HG03066 (cell line): ENCODE measurements at regions not wholly inside any gene's neighbourhood (a gene's known extent, or its start where the extent isn't known, plus 50 kb on each side); places are given as distances from the start of the nearest gene placed in this dataset.
"Not testable (repeated sequence)": the region's sequence is repeated elsewhere in the genome, so short reads cannot be mapped to it uniquely, and the experiment has no call there.

Experiments used
- ATAC-seq: cut with Tn5 transposase; IDR thresholded peaks from one replicate; pipeline ENCODE4 v1.9.1; 2021; ENCODE audit warnings: low read depth; ENCODE audit not compliant: unreplicated experiment

GRCh38 chr1:47679826-47680225 is 242.0 kb downstream of the FOXD2 start:
- ATAC-seq, result no peak

- no peak for ATAC-seq
These were observed 243.1 kb downstream of the FOXD2 start for GRCh38 chr1:47680815-47681475.

- no peak for ATAC-seq
These were observed 243.9 kb downstream of the FOXD2 start for GRCh38 chr1:47681735-47682134.

DNA sequence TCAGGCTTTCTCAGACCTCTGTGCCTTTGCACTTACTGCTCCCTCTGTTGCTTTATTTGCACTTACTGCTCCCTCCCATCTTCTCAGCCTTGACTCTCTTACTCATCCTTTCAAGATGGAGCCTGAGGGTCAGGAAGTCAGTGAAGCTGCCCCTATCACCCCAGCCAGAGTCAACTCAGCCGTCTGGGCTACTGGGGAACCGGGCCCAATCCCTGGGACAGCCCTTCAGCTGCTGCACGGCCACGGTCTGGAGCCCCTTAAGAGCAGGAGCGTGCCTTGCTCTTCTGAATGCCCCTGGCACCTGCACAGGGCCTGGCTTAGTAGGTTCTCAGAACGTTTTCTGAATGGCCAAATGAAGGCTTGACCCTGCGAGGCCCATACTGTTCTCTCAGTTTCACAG is 244.4 kb downstream of the FOXD2 start:
- ATAC-seq, result no peak

DNA sequence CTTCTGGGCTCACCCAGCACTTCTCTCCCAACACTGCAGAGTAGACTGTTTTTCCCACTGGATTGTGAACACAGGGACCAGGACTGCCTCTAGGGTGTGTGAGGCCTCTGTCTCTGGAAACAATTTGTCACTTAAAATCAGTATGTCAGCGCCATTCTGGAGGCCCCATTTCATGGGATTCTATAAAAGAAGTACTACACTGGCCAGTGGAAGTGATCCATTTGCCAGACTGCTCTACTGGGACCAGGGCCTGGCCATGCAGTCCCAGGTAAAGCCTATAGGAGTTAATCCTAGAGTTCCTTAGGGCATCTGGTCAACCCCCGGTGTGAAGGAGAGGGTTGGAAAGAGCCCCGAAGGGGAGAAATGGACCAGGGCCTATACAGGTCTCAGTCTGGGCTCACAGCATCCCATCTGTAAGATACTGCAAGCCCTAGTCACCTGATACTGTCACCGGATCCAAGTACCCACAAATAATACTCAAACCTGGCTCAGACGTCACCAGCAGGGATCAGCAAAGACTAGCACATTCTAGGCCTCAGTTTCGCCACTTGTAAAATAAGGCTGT is 245.0 kb downstream of the FOXD2 start:
- no peak for ATAC-seq

- no peak for ATAC-seq
These were observed 245.6 kb downstream of the FOXD2 start for GRCh38 chr1:47683401-47683800.

DNA sequence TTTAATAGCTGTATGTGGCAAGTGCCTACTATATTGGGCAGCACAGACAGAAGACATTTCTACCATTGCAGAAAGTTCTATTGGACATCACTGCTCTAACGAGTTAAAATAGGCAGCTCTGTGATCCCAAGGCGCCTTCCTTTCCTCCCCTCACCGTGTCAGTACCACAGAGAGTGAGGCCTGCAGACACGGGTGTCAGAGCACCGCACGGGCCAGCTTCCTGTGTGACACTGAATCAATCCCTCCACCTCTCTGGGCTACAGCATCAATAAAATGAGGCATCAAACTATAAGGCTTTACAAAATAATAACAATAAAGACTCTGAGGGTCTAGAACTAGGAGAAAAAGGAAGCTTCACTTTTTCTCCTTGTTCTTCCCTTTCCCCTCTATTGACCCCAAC is 246.7 kb downstream of the FOXD2 start:
- ATAC-seq, result no peak

DNA sequence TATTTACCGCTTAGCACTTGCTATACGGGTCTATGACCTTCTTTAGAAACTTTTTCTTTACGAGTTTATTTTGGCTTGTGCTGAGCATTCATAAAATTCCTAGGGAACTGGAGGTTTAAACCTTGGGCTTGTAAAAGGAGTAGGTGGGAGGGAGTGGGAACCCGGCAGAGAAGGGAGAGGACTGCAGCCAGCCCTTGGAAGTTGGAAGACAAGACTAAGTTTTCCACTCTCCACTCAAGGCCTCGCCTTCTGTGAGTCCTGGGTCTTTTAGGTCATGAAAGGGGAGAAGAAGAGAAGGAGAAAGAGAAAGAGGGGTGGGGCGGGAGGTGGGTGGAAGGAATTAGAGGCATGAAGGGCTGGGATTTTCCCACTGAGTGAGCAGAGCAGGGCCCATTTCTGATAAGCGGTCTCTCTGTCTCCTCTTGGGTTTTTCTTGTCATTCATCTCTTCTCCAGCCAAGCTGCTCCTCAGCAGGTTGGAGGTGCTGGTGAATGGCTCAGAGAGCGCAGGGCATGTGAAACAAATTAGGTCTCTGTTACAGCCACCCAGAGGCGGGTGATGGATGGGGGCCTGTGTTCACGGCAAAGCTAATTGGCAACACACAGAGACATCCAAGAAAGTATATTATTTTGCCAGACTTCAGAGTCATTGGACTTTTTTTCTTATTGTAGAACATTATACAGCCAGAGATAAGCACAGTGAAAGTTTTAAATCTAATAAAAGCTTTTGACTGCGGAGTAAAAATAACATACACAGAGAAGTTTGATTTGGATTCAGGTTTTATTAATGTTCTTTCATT is 247.3 kb downstream of the FOXD2 start:
- no peak for ATAC-seq

DNA sequence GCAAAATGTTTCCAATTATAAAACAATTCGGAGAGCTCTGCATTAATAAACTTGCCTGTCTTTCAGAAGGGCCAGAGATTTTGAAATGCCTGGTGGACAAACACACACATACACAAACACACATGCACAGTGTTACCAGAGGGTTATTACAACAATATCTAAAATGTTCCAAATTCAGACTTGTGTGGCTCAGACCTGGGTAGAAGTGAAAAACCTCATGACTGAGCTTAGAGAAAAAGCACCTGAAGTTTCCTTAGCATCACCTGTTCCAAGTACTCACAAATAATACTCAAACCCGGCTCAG is 247.9 kb downstream of the FOXD2 start:
- no peak for ATAC-seq

DNA sequence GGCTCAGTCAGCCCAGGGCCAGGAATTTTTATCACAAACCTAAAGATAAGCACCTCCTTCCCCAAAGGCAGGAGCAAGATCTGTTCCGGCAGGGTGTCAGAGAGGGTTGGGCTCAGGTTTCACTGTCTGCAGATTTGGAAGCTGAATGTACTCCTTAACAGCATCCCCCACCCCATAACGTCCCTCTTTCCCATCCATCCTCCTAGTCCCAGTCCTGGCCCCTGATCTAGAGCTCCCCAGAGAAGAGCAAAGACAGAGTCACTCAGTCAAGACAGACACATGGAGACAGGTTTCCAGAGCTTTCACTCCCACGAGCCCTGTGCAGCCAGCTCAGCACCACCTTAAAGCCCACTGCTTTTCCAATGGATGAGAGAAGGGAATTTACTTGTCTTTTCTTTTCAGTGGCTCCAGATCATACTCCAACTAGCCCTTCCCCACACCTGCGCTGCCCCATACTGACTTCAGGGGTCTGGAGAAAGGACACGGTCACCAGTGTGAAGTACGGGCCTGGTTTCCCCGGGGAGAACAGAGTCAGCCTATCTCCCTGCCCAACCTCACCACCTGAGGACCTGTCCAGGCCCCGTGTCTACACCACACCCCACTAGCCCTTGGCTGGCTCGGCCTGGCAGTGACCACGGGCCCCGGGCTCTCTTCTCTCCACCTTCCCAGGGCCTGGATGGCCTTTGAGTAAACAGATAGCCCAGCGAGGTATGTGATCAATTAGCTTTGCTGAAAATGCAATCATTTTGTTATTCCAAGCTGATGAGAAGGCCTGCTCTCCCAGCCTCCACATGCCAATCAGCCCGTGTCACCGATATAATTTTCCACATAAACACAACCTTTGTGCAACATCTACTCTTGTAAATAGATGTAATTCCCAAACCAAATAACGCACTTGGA is 249.1 kb downstream of the FOXD2 start:
- ATAC-seq, result no peak

DNA sequence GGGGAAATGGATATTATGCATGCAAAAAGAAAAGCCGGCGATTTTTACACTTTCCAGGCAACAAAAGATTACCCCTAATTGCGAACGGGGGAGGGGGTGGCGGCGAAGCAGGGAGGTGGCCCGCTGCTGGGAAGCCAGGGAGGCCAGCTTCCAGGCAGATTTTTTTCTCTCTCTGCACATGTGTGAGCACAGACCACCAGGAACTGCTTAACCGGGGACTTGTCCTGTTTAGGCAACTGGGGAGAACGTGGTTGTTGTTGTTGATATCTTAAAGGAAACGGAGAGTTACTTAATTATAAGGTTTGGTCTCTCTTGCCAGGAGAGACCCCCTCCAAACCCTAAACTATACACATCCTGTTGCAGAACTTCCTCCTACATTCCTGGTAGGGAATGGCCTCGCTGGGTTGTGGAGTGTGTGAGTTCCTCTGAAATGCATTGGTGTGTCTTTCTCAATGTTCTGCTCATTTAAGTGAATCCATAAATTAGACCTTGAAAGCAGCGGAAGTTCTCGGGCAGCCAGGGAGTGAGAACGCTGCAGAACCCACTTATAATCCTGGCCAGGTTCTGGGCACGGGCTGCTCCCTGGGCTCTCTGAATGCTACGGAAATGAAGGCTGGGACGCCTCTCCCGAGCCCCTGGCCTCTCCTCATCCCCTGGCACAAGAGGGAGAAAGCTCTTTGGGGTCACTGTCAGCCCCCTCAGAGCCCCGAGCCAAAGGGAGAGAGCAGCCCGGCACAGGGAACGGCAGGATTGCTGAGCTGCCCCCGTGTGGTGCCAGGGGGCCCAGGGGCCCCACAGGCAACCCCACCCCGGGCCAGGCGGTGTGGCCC is 250.0 kb downstream of the FOXD2 start:
- ATAC-seq, result no peak

GRCh38 chr1:47688461-47689296 is 250.8 kb downstream of the FOXD2 start:
- ATAC-seq, result no peak

DNA sequence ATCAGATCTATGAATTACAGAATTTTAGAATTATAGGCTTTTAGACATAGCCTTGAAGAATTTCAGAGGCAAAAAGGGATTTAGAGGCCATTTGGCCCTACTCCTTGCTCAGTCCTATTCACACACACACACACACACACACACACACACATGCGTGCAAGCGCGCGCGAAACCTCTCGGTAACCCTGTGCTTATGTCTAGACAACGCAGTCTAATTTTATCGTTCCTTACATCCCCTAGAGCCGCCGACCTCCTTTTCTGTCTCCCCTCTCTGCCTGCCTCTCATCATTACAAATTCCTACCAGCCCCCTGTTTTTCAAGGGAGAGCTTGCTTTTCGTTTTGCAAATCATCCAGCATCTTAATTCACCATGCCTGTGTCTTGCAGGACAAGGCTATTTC is 252.1 kb downstream of the FOXD2 start:
- ATAC-seq, result no peak

GRCh38 chr1:47690341-47691250 is 252.8 kb downstream of the FOXD2 start:
- ATAC-seq, result no peak

DNA sequence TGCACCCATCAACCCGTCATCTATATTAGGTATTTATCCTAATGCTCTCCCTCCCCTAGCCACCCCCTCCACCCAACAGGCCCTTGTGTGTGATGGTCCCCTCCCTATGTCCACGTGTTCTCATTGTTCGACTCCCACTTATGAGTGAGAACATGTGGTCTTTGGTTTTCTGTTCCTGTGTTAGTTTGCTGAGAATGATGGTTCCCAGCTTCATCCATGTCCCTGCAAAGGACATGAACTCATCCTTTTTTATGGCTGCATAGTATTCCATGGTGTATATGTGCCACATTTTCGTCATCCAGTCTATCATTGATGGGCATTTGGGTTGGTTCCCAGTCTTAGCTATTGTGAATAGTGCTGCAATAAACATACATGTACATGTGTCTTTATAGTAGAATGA is 253.4 kb downstream of the FOXD2 start:
- ATAC-seq, result not testable (repeated sequence)

DNA sequence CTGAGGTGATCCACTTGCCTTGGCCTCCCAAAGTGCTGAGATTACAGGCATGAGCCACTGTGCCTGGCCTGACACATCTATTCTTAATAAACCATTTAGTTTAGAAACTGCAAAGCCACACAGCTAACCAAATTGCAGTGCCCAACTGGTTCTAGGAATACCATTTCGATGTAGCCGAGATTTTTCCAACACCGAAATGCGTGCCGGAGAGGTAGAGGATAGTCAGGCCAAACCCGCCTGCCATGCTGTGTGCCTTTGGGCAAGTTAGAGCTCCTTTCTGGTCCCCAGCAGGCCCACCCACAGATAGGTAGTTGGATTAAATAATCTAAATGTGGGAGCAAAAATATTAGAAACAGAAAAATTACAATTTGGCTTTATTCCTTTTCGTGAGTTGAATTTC is 254.4 kb downstream of the FOXD2 start:
- no peak for ATAC-seq

GRCh38 chr1:47693115-47693514 is 255.3 kb downstream of the FOXD2 start:
- no peak for ATAC-seq
